ENCODE measurements at regions not wholly inside any gene's neighbourhood (a gene's known extent, or its start where the extent isn't known, plus 50 kb on each side); places are given as distances from the start of the nearest gene placed in this dataset.

- no peak for DNase-seq (ENCODE audit: insufficient read length, low spot score)
- no peak for TF ChIP-seq PAX5 (IDR thresholded peaks at IDR 0.05; ENCODE audit: insufficient read depth, low read length, severe bottlenecking)
- no peak for TF ChIP-seq SPI1 (IDR thresholded peaks at IDR 0.05; ENCODE audit: low read depth, low read length)
- no peak for TF ChIP-seq POLR2A (IDR thresholded peaks at IDR 0.05; ENCODE audit: low read depth, low read length)
- no peak for TF ChIP-seq POLR2AphosphoS5 (IDR thresholded peaks at IDR 0.05; ENCODE audit: low read depth, low read length)
- TF ChIP-seq TAF1 (IDR thresholded peaks at IDR 0.05; ENCODE audit: low read depth, low read length) = no peak
- TF ChIP-seq POU2F2 (IDR thresholded peaks at IDR 0.05; ENCODE audit: low read depth, low read length) = no peak
- no peak for FAIRE-seq
These were observed 217.5 kb upstream of the S1PR3 start for GRCh38 chr9:88773627-88774244.

DNA sequence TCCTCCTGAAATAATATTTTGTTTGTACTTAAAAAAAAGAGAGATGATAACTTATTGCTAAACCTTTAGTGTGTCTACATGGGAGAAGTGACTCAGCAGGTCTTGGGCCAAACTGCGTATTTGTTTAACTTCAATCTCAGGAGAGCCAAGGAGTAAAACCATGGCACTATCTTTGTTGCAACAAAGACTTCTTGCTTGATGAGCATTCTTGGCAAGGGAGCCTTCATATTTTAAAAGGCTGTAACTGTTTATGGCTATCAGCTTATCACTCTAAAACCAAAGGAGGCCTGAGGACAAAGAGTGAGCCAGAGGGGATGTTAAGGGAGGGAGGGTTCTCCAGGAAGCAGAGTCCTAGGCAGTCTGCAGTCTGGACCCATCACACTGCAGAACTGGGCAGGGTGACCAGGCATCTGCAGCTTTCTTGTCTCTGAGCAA, 216.2 kb upstream of the S1PR3 start:
- TF ChIP-seq SPI1 (IDR thresholded peaks at IDR 0.05; ENCODE audit: low read depth, low read length) (no peak), POU2F2 (IDR thresholded peaks at IDR 0.05; ENCODE audit: low read depth, low read length) (no peak), POLR2A (IDR thresholded peaks at IDR 0.05; ENCODE audit: low read depth, low read length) (no peak), PAX5 (IDR thresholded peaks at IDR 0.05; ENCODE audit: insufficient read depth, low read length, severe bottlenecking) (no peak), TAF1 (IDR thresholded peaks at IDR 0.05; ENCODE audit: low read depth, low read length) (no peak), POLR2AphosphoS5 (IDR thresholded peaks at IDR 0.05; ENCODE audit: low read depth, low read length) (no peak)
- no peak for FAIRE-seq
- DNase-seq (ENCODE audit: insufficient read length, low spot score) = no peak

GRCh38 chr9:88775559-88775958, 215.7 kb upstream of the S1PR3 start:
- TF ChIP-seq SPI1 (IDR thresholded peaks at IDR 0.05; ENCODE audit: low read depth, low read length) = no peak
- no peak for TF ChIP-seq POU2F2 (IDR thresholded peaks at IDR 0.05; ENCODE audit: low read depth, low read length)
- no peak for TF ChIP-seq POLR2A (IDR thresholded peaks at IDR 0.05; ENCODE audit: low read depth, low read length)
- no peak for TF ChIP-seq POLR2AphosphoS5 (IDR thresholded peaks at IDR 0.05; ENCODE audit: low read depth, low read length)
- no peak for TF ChIP-seq PAX5 (IDR thresholded peaks at IDR 0.05; ENCODE audit: insufficient read depth, low read length, severe bottlenecking)
- TF ChIP-seq TAF1 (IDR thresholded peaks at IDR 0.05; ENCODE audit: low read depth, low read length) = no peak
- DNase-seq (ENCODE audit: insufficient read length, low spot score) (no peak), FAIRE-seq (no peak)

DNA sequence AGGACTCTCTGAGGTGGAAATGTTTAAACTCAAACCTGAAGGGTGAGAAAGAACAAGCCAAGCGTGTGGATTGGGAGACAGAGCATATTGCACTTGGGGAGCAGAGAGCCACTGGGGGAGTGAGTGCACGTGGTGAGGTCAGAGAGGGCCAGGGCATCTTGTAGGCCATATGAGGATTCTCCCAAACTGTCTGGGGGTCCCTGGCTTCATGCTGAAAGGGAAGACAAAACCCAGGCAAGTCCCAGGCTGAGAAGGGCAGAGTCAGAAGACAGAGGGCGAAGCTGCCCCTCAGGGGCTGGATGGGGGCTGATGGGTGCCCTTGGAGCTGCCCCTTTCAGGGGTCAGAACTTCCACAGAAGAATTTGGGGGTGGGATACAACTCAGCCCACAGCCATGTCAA, 215.3 kb upstream of the S1PR3 start:
- FAIRE-seq (no peak), DNase-seq (ENCODE audit: insufficient read length, low spot score) (no peak)
- TF ChIP-seq POU2F2 (IDR thresholded peaks at IDR 0.05; ENCODE audit: low read depth, low read length) (no peak), POLR2AphosphoS5 (IDR thresholded peaks at IDR 0.05; ENCODE audit: low read depth, low read length) (no peak)

DNA sequence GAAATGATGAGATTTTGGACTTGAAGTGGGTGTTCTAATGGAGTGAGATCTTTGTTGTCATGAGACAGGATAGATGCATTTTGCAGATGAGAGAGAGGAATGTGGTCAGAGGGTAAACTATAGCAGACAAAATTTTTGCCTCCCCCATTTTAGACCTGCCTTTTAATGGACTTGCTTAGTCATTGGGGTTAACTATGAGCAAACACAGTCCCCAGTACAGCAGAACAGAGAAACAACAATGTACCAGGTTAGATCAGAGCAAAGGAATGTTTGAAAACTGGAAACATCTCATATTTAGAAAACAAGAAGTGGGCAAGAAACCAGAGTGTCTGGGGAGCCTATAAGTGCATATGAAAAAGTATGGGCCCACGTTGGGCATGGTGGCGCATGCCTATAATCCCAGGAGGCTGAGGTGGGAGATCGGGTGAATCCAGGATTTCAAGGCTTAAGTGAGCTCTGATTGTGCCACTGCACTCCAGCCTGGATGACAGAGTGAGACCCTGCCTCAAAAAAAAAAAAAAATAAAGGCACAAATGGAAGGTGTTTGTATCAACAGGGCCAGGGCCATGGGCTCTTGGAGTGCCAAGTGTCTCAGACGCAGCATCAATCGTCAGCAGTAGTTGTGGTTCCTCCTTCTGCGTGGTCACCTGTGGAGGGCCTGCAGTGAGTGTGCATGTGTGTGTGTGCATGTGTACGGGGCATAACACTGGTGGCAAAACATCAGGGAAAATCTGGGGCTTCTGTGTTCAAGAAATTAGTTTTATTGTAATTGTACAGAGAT, 214.4 kb upstream of the S1PR3 start:
- no peak for TF ChIP-seq TAF1 (IDR thresholded peaks at IDR 0.05; ENCODE audit: low read depth, low read length)
- TF ChIP-seq POLR2AphosphoS5 (IDR thresholded peaks at IDR 0.05; ENCODE audit: low read depth, low read length) = no peak
- no peak for TF ChIP-seq POU2F2 (IDR thresholded peaks at IDR 0.05; ENCODE audit: low read depth, low read length)
- no peak for DNase-seq (ENCODE audit: insufficient read length, low spot score)
- FAIRE-seq = no peak

GRCh38 chr9:88777498-88778312, 213.6 kb upstream of the S1PR3 start:
- DNase-seq (ENCODE audit: insufficient read length, low spot score) = no peak
- FAIRE-seq = no peak
- no peak for TF ChIP-seq POU2F2 (IDR thresholded peaks at IDR 0.05; ENCODE audit: low read depth, low read length)
- TF ChIP-seq TAF1 (IDR thresholded peaks at IDR 0.05; ENCODE audit: low read depth, low read length) = no peak
- no peak for TF ChIP-seq POLR2A (IDR thresholded peaks at IDR 0.05; ENCODE audit: low read depth, low read length)
- TF ChIP-seq PAX5 (IDR thresholded peaks at IDR 0.05; ENCODE audit: insufficient read depth, low read length, severe bottlenecking) = no peak
- no peak for TF ChIP-seq SPI1 (IDR thresholded peaks at IDR 0.05; ENCODE audit: low read depth, low read length)
- TF ChIP-seq POLR2AphosphoS5 (IDR thresholded peaks at IDR 0.05; ENCODE audit: low read depth, low read length) = no peak

DNA sequence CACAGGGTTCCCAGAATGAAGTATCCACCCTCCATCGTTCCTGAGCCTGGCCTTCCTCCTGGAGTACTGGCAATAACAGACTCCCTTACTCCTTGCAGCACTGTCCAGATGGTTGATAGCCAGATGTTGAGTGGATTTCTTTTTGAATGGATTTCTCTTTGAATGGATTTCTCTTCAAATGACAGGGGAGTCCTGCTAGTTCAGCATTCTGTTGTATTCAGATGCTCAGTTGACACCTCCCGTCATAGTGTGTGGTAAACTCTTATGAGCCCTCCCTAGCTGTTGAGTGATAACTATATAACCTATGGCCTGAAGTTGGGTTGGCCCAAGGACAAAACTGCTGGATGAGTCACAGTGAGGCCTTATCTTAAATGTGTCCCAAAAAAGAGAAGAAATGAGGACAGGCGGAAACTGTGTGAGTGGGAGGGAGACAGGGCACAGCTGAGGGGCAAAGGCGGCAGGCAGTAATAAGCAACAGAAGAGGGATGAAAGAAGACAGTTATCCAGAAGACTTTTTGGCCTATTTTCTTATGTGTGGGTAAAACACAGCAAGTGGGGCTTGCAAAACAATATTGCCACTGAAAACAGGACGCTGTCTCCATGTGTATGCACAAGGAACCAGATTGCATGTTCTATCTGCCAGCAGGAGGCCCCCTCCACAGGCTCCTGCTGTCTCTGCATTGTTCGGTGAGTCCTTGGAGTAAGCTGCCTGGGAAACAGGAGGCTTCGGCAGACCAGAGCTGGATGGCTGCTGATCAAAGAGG, 209.5 kb upstream of the S1PR3 start:
- FAIRE-seq = no peak
- no peak for TF ChIP-seq POLR2AphosphoS5 (IDR thresholded peaks at IDR 0.05; ENCODE audit: low read depth, low read length)
- TF ChIP-seq TAF1 (IDR thresholded peaks at IDR 0.05; ENCODE audit: low read depth, low read length) = no peak
- no peak for TF ChIP-seq SPI1 (IDR thresholded peaks at IDR 0.05; ENCODE audit: low read depth, low read length)
- TF ChIP-seq POLR2A (IDR thresholded peaks at IDR 0.05; ENCODE audit: low read depth, low read length) = no peak
- TF ChIP-seq POU2F2 (IDR thresholded peaks at IDR 0.05; ENCODE audit: low read depth, low read length) = no peak
- TF ChIP-seq PAX5 (IDR thresholded peaks at IDR 0.05; ENCODE audit: insufficient read depth, low read length, severe bottlenecking) = no peak
- no peak for DNase-seq (ENCODE audit: insufficient read length, low spot score)

DNA sequence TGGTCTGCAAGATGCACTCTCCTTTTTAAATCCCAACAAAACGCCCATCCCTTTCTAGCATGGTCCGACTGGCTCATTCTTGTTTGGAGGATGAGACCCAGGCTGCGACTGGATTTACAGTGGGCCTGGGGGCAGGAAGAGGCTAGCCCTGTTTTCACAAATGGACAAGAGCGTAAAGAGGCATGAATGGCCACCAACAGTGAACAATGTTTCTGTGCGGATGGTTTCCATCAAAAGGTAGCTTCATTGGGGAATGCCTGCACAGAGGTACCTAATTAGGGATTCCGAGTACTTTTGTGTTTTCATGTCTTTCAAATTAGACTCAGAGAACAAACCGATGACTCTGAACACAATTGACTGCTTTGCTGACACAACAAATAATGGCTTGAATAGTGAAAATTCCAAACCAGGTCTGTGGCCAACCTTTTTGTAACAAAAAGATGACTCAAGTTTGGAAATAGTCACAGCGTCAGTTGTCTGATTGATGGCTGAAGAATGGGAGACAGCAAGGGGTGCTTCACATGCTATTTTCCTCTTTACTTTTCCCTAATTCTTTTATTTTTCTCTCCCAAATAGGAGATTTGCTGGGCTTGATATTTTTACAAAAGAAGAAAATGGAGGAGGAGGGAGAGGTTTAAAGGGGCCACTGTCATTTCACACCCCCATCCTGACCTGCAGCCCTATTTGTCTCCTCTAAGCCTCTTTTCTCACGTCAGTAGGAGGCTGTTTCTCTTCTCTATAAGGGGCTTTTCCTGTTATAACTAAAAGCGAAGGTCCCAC, 208.1 kb upstream of the S1PR3 start:
- DNase-seq (ENCODE audit: insufficient read length, low spot score) (no peak), FAIRE-seq (no peak)
- TF ChIP-seq POLR2A (IDR thresholded peaks at IDR 0.05; ENCODE audit: low read depth, low read length) = no peak
- no peak for TF ChIP-seq SPI1 (IDR thresholded peaks at IDR 0.05; ENCODE audit: low read depth, low read length)
- no peak for TF ChIP-seq POLR2AphosphoS5 (IDR thresholded peaks at IDR 0.05; ENCODE audit: low read depth, low read length)
- TF ChIP-seq POU2F2 (IDR thresholded peaks at IDR 0.05; ENCODE audit: low read depth, low read length) = no peak
- TF ChIP-seq PAX5 (IDR thresholded peaks at IDR 0.05; ENCODE audit: insufficient read depth, low read length, severe bottlenecking) = no peak
- no peak for TF ChIP-seq TAF1 (IDR thresholded peaks at IDR 0.05; ENCODE audit: low read depth, low read length)

Measured in GM12891 (cell line).